Fibroblast of upper back skin (primary cell): ENCODE measurements at regions not wholly inside any gene's neighbourhood (a gene's known extent, or its start where the extent isn't known, plus 50 kb on each side); places are given as distances from the start of the nearest gene placed in this dataset.

Experiments used
- DNase-seq: peaks from one replicate; pipeline ENCODE4 v3.0.0-alpha.2; 2013

- no peak for DNase-seq
Observed at GRCh38 chr10:10527861-10528562, 489.7 kb upstream of the CELF2 start.

DNA sequence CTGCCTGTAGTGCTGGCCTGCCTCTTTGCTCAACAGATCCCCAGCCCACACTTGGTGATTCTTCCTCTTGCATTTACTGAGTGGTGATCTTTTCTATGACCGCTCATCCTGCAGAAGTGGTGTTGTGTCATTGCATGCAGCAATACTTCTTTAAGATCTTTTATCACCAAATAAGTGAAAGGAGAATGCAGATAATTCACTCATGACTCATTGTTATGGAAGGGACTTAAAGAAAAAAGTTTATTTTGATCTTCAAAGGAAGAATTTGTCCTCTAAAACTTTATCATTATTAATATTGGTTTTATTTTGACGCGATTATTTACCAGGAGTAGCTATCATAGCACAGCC, 489.1 kb upstream of the CELF2 start:
- DNase-seq: peak; percentile 39

GRCh38 chr10:10530313-10530712, 487.4 kb upstream of the CELF2 start:
- DNase-seq: no peak

- DNase-seq: no peak
Observed at GRCh38 chr10:10532236-10532635, 485.4 kb upstream of the CELF2 start.

GRCh38 chr10:10532826-10533225, 484.8 kb upstream of the CELF2 start:
- no peak for DNase-seq

- DNase-seq: peak; percentile 17
Observed at GRCh38 chr10:10533437-10533836, 484.2 kb upstream of the CELF2 start.

DNA sequence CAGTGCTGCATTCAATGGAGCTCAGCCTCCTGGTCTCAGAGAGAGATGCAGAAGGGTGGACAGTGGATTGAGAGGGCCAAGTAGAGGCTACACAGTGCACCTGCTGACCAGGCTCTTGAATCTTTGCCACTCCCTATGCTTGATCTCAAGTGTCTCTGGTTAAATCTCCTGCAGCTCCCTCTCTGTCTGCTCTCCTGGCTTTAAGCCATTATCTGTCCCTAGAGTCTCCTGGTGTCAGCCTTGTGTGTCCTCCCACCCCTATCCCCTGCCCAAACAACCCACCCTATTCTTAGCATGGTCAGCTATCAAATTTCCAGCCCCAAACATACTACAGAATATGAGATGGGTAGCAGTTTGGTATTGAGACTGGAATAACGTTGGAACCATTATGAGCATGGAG, 479.3 kb upstream of the CELF2 start:
- DNase-seq: no peak

- DNase-seq: peak; percentile 56
Observed at GRCh38 chr10:10540398-10540797, 477.3 kb upstream of the CELF2 start.

DNA sequence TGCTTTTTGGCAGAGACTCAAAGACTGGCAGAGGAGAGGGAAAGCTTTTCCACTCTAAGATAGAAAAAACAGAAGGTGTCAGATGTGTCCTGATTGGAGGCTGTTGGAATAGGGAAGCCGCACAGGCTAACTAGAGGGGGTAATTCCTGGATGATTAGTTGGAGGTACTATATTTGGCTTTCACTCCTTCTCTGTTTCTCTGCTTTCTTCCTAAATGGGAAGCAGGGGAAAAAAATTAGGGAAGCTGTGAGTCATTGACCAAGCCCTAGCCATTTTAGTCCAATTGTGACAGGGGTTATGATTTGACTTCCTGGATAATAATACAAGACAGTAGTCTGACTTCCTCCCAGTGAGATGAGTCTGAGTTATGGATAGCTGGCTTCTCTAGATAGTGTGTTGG, 475.2 kb upstream of the CELF2 start:
- peak; percentile 48 for DNase-seq

DNA sequence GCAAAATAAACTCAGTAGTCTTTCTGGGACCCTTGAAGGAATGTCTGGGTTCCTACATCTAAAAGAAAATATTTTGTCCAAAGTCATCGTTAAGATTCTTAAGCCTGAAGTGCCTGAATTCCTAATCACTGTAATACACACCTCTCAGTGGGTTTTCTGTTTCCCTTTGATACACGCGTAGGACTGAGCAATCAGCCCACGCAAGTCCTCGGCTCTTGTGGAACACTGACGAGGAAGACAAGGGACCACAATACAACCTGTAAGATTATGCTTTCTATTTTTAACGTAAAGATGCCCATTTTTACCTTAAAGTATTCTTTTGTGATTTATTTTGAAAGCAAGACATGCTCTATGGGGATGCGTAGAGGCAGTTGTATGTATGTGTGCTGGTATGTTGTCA, 472.8 kb upstream of the CELF2 start:
- no peak for DNase-seq

- no peak for DNase-seq
Observed at GRCh38 chr10:10545771-10546170, 471.9 kb upstream of the CELF2 start.

- DNase-seq: no peak
Observed at GRCh38 chr10:10551596-10552301, 465.9 kb upstream of the CELF2 start.

- no peak for DNase-seq
Observed at GRCh38 chr10:10552948-10553347, 464.7 kb upstream of the CELF2 start.

- DNase-seq: peak; percentile 52
Observed at GRCh38 chr10:10564081-10564794, 453.4 kb upstream of the CELF2 start.

DNA sequence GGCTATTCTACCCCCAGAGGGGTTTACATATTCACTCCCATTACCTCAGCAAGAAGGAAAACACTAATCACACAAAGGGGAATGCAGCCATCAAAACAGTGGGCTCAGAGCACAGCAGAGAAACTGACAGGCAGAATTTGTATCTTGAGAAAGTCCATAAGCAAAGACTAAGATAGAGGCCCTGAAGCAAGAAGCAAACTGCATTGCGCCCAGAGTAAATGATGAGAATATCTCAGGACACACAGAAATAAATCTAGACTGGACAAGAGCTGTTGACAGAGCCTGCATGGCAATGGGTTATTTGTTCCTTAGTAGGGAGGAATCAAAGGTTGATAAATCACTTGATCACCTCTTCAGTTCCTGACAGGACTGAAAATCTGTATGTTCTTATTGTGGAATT, 440.7 kb upstream of the CELF2 start:
- DNase-seq: no peak

DNA sequence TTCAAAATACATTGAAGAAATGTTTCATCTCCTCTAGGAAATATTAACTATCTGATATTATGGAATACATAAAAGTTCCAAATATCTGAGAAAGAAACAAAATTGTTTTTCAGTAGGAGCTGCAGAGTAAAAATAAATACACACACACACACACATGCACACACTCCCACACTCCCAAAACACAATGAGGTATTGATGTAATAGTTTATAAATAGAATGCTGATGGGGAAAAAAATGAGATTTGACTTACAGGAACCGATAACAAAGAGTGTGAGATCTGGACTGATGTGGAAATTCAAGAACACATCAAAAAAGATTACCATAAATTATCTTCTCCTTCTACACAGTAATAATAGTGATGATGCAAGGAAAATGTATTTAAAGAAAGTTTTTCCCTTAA, 438.0 kb upstream of the CELF2 start:
- DNase-seq: no peak

DNA sequence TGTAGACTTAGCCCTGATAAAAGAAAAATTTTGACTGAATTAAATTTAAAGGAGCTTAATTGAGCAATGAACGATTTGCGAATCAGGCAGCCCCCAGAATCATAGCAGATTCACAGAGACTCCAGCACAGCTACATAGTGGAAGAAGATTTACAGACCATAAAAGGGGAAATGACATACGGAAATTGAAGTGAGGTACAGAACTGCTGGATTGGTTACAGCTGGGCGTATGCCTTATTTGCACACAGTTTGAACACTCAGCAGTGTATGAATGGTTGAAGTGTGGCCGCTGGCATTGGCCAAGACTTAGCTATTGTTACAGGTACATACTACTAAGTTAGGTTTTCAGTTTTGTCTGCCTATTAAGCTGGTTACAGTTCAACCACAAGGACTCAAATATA, 433.5 kb upstream of the CELF2 start:
- DNase-seq: no peak

GRCh38 chr10:10587744-10588393, 429.8 kb upstream of the CELF2 start:
- DNase-seq: no peak

GRCh38 chr10:10589540-10590303, 427.9 kb upstream of the CELF2 start:
- DNase-seq: peak; percentile 92

DNA sequence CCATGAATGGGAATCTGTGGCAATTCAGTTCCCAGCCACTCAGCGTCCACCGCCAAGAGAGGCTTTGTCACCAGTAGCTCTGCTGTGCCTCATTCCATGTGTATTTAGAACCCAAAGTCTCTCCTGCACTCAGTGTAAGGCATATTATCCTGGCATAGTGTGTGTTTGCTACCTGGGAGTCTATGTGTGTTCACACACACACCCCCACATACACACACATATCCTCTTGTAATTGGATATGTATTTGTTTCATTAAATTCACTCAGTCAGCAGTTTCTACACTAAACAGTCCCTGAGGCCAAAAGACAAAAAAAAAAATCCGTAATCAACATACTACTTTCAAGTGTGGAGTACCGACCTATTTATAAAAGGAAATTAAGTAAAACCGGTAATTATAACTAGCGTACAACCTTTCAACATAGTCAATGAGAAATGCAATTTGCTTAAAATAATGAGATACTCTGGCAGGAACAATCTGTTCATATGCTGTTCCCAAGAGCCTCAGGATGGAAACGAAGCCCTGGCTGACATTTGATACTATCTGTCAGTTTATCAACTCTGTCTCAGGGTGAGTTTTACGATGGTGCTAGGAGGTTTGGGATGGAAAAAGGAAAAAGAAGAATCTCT, 425.8 kb upstream of the CELF2 start:
- DNase-seq: no peak

DNA sequence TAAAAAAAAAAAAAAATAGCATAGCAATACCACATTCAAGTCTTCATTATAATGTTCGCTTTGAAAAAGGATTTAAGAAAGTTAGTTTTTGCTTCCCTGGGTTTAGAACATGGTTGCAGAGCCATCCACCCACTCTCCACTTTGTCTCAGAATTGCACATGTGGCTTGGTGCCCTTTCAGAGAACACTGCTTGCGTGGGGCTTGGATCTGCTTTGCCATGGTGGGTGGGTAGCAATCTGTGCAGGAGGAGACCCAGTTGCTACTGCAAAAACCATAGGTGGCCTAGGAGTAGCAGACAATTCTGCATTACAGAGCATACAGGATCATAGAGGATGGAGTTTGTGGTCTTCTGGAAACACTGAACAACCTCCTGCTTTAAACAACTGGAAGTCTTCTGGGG, 421.4 kb upstream of the CELF2 start:
- no peak for DNase-seq

GRCh38 chr10:10598297-10598696, 419.4 kb upstream of the CELF2 start:
- DNase-seq: no peak
